ENCODE measurements at regions not wholly inside any gene's neighbourhood (a gene's known extent, or its start where the extent isn't known, plus 50 kb on each side); places are given as distances from the start of the nearest gene placed in this dataset.

DNA sequence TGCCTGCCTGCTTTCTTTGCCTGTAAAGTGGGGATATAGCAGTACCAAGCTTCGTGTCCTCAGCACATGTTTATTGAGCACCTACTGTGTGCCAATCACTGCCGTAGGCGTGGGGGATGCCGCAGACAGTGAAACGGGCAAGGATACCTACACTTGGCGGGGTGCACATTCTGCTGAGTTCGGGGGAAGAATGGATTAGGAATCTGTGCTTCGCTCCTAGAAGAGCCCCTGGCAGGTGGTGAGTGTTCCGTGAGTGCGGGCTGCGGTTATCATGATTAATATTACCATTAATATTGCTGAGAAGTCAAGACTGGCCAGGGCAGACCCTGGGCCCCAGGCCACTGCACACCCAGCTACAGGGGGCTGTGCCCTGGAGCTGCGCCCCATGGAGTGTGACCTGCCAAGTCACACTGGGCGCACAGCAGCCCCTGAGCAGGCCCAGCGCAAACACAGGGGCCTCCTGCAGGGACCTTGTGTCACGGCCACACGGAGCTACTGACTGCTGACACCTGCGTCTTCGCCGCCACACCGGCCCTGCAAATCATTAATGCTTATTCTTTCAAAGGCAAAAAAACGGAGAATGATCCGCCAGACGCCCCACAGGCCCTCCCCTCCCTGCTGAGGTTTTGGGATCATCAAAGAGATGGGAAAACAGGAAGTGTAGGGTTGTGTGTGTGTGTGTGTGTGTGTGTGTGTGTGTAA is 213.4 kb upstream of the GSE1 start:
- ChIA-PET CTCF (no interaction called here), POLR2A (no interaction called here)
- Histone ChIP-seq H3K27me3 (ENCODE audit: control insufficient read depth, insufficient read depth, low read length) (no peaks in the 10 kb centered on the region), H3K36me3 (ENCODE audit: control insufficient read depth, insufficient read depth, low read length) (no peaks in the 10 kb centered on the region), H3K4me3 (ENCODE audit: low read depth, low read length) (no peak overlapping the region)
- TF ChIP-seq, protein P1, sequence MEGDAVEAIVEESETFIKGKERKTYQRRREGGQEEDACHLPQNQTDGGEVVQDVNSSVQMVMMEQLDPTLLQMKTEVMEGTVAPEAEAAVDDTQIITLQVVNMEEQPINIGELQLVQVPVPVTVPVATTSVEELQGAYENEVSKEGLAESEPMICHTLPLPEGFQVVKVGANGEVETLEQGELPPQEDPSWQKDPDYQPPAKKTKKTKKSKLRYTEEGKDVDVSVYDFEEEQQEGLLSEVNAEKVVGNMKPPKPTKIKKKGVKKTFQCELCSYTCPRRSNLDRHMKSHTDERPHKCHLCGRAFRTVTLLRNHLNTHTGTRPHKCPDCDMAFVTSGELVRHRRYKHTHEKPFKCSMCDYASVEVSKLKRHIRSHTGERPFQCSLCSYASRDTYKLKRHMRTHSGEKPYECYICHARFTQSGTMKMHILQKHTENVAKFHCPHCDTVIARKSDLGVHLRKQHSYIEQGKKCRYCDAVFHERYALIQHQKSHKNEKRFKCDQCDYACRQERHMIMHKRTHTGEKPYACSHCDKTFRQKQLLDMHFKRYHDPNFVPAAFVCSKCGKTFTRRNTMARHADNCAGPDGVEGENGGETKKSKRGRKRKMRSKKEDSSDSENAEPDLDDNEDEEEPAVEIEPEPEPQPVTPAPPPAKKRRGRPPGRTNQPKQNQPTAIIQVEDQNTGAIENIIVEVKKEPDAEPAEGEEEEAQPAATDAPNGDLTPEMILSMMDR (IDR thresholded peaks at IDR 0.05; ENCODE audit: insufficient read depth, low read depth, low read length): no peak
- no peak for DNase-seq (ENCODE audit: low read depth)

DNA sequence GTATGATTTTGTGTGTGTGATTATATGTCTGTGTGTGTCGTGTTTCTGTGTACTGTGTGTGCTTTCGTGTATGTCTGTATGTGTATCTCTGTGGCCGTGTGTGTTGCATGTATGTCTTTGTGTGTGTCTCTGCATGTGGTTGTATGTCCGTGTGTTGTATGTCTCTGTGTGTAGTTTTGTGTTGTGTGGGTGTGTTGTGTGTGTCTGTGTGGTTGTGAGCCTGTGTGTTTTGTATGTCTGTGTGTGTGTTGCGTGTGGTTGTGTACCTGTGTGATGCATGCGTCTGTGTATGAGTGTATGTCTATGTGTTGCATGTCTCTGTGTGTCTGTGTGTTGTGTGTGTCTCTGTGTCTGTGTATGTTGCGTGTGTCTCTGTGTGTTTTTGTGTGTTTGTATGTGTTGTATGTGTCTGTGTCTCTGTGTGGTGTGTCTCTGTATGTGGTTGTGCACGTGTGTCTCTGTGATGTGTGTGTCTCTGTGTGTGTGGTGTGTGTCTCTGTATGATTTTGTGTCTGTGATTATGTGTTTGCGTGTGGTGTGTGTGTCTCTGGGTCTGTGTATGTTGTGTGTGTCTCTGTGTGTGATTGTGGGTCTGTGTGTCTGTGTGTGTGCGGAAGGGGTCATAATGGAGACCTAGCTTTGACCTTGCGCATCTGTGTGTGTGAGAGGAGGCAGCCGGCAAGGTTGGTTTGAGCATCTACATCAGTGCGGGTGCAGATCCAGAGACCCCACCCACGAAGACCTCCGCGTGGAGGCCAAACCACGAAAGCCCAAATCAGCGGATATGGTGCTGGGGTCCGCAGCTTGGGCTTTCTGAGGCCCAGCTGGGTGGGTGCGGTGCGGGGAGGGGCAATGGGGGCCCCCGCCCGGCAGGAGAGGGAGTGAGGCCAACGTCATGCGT is 212.6 kb upstream of the GSE1 start:
- TF ChIP-seq, protein P1 (IDR thresholded peaks at IDR 0.05; ENCODE audit: insufficient read depth, low read depth, low read length): no peak
- ChIA-PET POLR2A (no interaction called here), CTCF (no interaction called here)
- H3K36me3 ChIP-seq (ENCODE audit: control insufficient read depth, insufficient read depth, low read length): no peaks in the 10 kb centered on the region
- H3K4me3 ChIP-seq (ENCODE audit: low read depth, low read length): no peak overlapping the region
- no peak for DNase-seq (ENCODE audit: low read depth)
- H3K27me3 ChIP-seq (ENCODE audit: control insufficient read depth, insufficient read depth, low read length): no peaks in the 10 kb centered on the region

DNA sequence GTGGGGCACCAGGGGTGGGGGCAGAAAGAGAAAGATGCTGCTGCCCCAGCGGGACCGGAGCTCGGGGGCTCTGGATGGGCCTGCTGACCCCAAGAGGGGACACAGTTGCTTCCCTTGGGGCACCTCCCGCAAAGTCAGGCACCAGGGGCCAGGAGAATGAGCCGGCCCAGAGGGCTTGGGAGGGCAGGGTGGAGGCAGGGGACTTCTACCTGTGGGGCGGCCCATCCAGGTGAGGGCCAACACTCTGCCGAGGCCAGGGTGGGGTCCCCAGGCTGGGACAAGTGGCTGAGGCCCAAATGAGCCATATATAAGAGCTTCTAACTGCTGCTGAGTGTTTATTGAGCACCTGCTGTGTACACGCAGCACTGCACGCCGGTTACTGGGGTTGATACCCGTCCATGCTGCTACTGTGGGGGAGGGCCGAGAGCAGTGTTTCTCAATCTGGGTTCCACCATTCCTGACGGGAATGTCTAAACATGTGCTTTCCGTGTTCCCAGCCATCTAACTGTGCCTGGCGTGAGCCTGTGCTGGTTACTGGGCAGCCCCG is 211.7 kb upstream of the GSE1 start:
- TF ChIP-seq, protein P1 (IDR thresholded peaks at IDR 0.05; ENCODE audit: insufficient read depth, low read depth, low read length): no peak
- no peak overlapping the region for H3K4me3 ChIP-seq (ENCODE audit: low read depth, low read length)
- no peaks in the 10 kb centered on the region for H3K27me3 ChIP-seq (ENCODE audit: control insufficient read depth, insufficient read depth, low read length)
- CTCF ChIA-PET: interaction anchor here (0.7 to 2.3 kb wide), 2 partner anchors 18 to 35 kb away, joined by 3 to 12 read pairs; no protein-coding TSS in a partner anchor
- POLR2A ChIA-PET: no interaction called here
- no peaks in the 10 kb centered on the region for H3K36me3 ChIP-seq (ENCODE audit: control insufficient read depth, insufficient read depth, low read length)
- DNase-seq (ENCODE audit: low read depth): no peak

DNA sequence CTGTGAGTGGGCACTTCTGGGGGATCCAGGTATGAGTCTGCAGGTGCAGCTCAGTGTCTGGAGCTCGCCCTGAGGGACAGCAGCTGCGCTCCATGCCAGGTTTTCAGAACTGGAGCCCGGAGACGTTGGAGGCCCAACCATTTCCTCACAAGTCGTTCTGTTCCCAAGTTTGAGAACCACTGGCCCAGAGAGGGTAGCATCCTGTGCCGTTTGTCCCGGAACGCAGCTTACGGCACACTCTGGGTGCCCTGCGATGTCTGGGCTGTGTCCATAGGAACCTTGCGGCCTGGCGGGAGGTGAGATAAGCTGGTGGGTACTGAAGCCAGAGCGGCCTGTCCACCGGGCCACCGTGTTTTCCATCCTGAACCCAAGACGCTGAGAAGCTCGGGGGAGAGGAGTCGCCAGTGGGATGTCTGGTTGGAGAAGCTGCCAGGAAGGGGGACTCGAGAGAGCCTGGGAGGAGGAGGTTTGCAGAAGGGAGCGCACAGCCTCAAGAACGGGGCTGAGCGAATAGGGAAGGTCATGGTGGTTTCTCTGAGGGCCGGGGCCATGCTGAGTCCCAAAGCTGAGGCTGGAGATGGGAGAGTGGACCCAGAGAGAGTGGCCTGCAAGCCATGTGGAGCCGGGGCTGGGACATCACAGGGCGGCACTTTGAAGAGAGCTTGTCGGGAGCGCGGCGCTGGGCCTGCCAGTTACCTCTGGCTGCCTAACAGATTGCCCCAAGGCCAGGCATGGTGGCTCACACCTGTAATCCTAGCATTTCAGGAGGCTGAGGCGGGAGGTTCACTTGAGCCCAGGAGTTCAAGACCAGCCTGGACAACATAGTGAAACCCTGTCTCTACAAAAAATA is 211.0 kb upstream of the GSE1 start:
- no peaks in the 10 kb centered on the region for H3K27me3 ChIP-seq (ENCODE audit: control insufficient read depth, insufficient read depth, low read length)
- CTCF ChIA-PET: interaction anchor here (0.7 to 2.3 kb wide), 3 partner anchors 8 to 36 kb away, joined by 3 to 12 read pairs (median 3); no protein-coding TSS in a partner anchor
- H3K4me3 ChIP-seq (ENCODE audit: low read depth, low read length): no peak overlapping the region
- DNase-seq (ENCODE audit: low read depth): no peak
- H3K36me3 ChIP-seq (ENCODE audit: control insufficient read depth, insufficient read depth, low read length): no peaks in the 10 kb centered on the region
- POLR2A ChIA-PET: no interaction called here
- TF ChIP-seq, protein P1 (IDR thresholded peaks at IDR 0.05; ENCODE audit: insufficient read depth, low read depth, low read length): no peak

Measured in BJ (cell line).